ENCODE measurements at regions not wholly inside any gene's neighbourhood (a gene's known extent, or its start where the extent isn't known, plus 50 kb on each side); places are given as distances from the start of the nearest gene placed in this dataset.
A peak's percentile ranks its signal among the peaks of the same experiment; 100 is the strongest.
"Not testable (repeated sequence)": the region's sequence is repeated elsewhere in the genome, so short reads cannot be mapped to it uniquely, and the experiment has no call there.

- DNase-seq (ENCODE audit: low read depth), result peak; percentile 81
- no peak overlapping the region for H3K4me3 ChIP-seq (ENCODE audit: low read depth, low read length)
- TF ChIP-seq CTCF (IDR thresholded peaks at IDR 0.05; ENCODE audit: insufficient read depth, low read depth, low read length, missing control alignments), result peak; percentile 86
Observed at GRCh38 chr15:89017370-89018066, 70.7 kb upstream of the ABHD2 start.

GRCh38 chr15:89018207-89018606 lies 70.0 kb upstream of the ABHD2 start:
- H3K4me3 ChIP-seq (ENCODE audit: low read depth, low read length), result no peak overlapping the region
- no peak for DNase-seq (ENCODE audit: low read depth)
- no peak for TF ChIP-seq CTCF (IDR thresholded peaks at IDR 0.05; ENCODE audit: insufficient read depth, low read depth, low read length, missing control alignments)

- no peak for DNase-seq (ENCODE audit: low read depth)
- no peak for TF ChIP-seq CTCF (IDR thresholded peaks at IDR 0.05; ENCODE audit: insufficient read depth, low read depth, low read length, missing control alignments)
- H3K4me3 ChIP-seq (ENCODE audit: low read depth, low read length), result no peak overlapping the region
Observed at GRCh38 chr15:89019436-89019835, 68.8 kb upstream of the ABHD2 start.

GRCh38 chr15:89021224-89021623 lies 67.0 kb upstream of the ABHD2 start:
- no peak overlapping the region for H3K4me3 ChIP-seq (ENCODE audit: low read depth, low read length)
- no peak for TF ChIP-seq CTCF (IDR thresholded peaks at IDR 0.05; ENCODE audit: insufficient read depth, low read depth, low read length, missing control alignments)
- DNase-seq (ENCODE audit: low read depth), result no peak

- not testable (repeated sequence) for H3K4me3 ChIP-seq (ENCODE audit: low read depth, low read length); DNase-seq (ENCODE audit: low read depth)
Observed at GRCh38 chr15:89021886-89022285, 66.4 kb upstream of the ABHD2 start.

- TF ChIP-seq CTCF (IDR thresholded peaks at IDR 0.05; ENCODE audit: insufficient read depth, low read depth, low read length, missing control alignments), result no peak
- no peak for DNase-seq (ENCODE audit: low read depth)
- H3K4me3 ChIP-seq (ENCODE audit: low read depth, low read length), result no peak overlapping the region
Observed at GRCh38 chr15:89023311-89023961, 64.8 kb upstream of the ABHD2 start.

- DNase-seq (ENCODE audit: low read depth), result no peak
- TF ChIP-seq CTCF (IDR thresholded peaks at IDR 0.05; ENCODE audit: insufficient read depth, low read depth, low read length, missing control alignments), result no peak
- no peak overlapping the region for H3K4me3 ChIP-seq (ENCODE audit: low read depth, low read length)
Observed at GRCh38 chr15:89024418-89024817, 63.8 kb upstream of the ABHD2 start.
